G401 (cell line): ENCODE measurements at regions not wholly inside any gene's neighbourhood (a gene's known extent, or its start where the extent isn't known, plus 50 kb on each side); places are given as distances from the start of the nearest gene placed in this dataset.
A peak's percentile ranks its signal among the peaks of the same experiment; 100 is the strongest.

Experiments
- DNase-seq: peaks from one replicate; pipeline ENCODE4 v3.0.0-alpha.2; 2015; ENCODE audit warnings: low spot score
- in situ Hi-C: cut with HindIII; loops from 2 replicates; pipeline ENCODE4 v1.10.0; 2016; ENCODE audit warnings: low sequenced_read_pairs, mixed read lengths

GRCh38 chr2:147092266-147092665 is 752.6 kb upstream of the ACVR2A start:
- in situ Hi-C loops: no loop called here
- DNase-seq: no peak

- DNase-seq: no peak
- in situ Hi-C loops: no loop called here
Measured at GRCh38 chr2:147091448-147091847, 753.4 kb upstream of the ACVR2A start.

DNA sequence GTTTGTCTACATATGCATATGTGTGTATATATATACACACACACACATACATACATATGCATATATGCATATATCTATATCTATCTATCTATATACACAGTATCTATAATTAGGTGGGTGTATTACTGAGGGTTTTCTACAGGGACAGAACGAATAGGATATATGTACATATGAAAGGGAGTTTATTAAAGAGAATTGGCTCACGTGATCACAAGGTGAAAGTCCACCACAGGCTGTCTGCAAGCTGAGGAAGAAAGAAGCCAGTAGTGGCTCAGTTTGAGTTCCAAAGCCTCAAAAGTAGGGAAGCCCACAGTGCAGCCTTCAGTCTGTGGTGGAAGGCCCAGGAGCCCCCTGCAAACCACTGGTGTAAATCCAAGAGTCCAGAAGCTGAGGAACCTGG is 756.0 kb upstream of the ACVR2A start:
- in situ Hi-C loops: no loop called here
- no peak for DNase-seq

- no peak for DNase-seq
- in situ Hi-C loops: no loop called here
Measured at GRCh38 chr2:147086715-147087114, 758.1 kb upstream of the ACVR2A start.

GRCh38 chr2:147083664-147084063 is 761.2 kb upstream of the ACVR2A start:
- DNase-seq: no peak
- in situ Hi-C loops: no loop called here

- in situ Hi-C loops: no loop called here
- DNase-seq: peak; percentile 64
Measured at GRCh38 chr2:147082850-147083522, 761.8 kb upstream of the ACVR2A start.

DNA sequence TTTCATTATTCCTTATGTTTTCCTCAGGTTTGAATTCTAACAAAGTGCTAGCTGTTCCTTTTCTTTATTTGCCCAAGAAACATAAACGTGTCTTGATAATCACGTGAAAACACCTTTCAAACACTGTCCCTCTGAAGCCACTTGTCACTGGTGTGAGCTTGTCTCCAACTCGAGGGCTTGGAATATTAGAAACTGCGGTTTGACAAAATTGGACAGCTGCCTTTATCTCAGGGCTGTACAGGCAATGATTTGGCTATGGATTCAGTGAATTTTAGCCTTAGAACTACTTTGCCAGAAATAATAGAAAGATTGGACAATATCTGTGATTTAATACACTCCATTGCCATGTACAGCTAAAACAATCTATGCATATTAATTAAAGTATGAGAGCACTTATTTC is 763.0 kb upstream of the ACVR2A start:
- in situ Hi-C loops: no loop called here
- DNase-seq: no peak

GRCh38 chr2:147076634-147077033 is 768.2 kb upstream of the ACVR2A start:
- in situ Hi-C loops: no loop called here
- DNase-seq: no peak

DNA sequence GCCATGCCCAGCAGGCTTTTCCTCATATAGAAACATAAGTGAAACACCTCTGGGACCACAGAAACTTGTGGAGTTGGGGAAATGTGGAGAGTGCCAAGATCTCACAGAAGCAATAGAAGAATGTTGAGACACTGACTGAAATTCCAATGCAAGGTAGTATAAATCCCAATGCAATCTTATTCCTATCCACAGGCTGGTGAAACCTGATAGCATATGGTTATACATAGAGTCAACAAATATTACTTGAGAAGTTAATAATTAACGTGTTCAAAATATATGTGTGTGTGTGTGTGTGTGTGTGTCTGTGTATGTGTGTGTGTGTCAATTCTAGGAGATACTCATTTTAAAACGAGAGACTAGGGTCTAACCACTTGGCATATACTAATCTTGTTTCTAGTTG is 776.8 kb upstream of the ACVR2A start:
- DNase-seq: no peak
- in situ Hi-C loops: no loop called here

GRCh38 chr2:147067136-147067535 is 777.7 kb upstream of the ACVR2A start:
- in situ Hi-C loops: no loop called here
- DNase-seq: no peak

DNA sequence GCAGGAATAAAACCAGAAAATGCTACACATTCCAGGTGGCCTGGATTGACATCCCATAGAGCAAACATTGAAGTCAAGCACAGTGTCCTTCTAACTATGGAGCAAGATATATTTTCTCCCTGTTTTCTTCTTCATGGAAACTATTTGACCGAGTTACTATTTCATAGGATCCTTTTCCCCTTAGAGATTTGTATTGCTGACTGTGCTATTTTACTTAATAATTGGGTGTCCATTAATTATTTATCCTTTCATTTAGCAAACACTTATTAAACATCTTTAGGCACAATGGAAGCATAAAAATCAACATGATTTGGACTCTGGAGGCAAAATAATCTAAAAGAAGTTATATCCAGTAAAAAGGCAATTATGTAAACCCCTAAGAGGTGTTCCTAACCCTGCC is 782.8 kb upstream of the ACVR2A start:
- no peak for DNase-seq
- in situ Hi-C loops: no loop called here

DNA sequence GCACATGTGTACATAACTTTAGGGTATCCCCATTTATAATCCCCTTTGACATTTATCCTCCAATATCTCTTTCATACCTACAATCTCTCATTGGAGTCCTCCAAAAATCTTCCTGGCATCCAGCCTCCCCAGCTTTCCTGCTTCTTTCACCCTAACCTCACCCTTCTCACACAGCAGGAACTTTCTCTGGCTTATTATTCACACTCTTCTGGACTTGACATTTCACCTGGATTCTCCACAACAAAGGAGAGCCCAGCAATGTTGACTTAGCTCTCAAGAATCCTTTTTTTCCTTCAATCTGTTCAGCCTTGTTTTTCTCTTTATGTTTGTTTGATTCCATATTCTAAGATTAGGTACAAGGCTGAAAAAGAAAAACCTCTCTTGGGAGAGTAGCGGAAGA is 783.6 kb upstream of the ACVR2A start:
- in situ Hi-C loops: no loop called here
- no peak for DNase-seq

- DNase-seq: no peak
- in situ Hi-C loops: no loop called here
Measured at GRCh38 chr2:147057892-147058490, 786.8 kb upstream of the ACVR2A start.

GRCh38 chr2:147051814-147052213 is 793.0 kb upstream of the ACVR2A start:
- no peak for DNase-seq
- in situ Hi-C loops: no loop called here

- no peak for DNase-seq
- in situ Hi-C loops: no loop called here
Measured at GRCh38 chr2:147051248-147051647, 793.6 kb upstream of the ACVR2A start.

GRCh38 chr2:147049957-147050356 is 794.9 kb upstream of the ACVR2A start:
- no peak for DNase-seq
- in situ Hi-C loops: no loop called here

- no peak for DNase-seq
- in situ Hi-C loops: no loop called here
Measured at GRCh38 chr2:147046473-147046872, 798.4 kb upstream of the ACVR2A start.

DNA sequence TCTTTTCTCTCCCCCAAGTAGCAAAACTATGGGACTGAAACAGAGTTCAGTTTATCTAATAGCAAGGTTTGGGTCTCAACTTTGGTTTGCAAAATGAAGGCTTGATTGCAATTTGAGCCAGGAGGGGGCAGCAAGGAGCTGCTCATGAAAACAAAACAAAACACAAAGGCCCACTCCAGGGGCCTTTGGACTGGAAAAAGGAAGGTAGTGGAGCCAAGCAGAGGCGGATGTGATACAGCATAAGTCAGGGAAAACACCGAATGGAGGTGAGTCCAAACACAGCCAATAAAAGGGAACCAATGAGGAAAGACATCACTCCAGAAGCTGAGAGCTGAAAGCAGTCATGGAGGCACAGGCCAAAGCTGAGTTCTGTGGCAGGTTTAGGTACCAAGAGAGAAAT is 799.7 kb upstream of the ACVR2A start:
- DNase-seq: peak; percentile 17
- in situ Hi-C loops: no loop called here

- in situ Hi-C loops: no loop called here
Measured at GRCh38 chr2:147041121-147041494, 803.7 kb upstream of the ACVR2A start.

DNA sequence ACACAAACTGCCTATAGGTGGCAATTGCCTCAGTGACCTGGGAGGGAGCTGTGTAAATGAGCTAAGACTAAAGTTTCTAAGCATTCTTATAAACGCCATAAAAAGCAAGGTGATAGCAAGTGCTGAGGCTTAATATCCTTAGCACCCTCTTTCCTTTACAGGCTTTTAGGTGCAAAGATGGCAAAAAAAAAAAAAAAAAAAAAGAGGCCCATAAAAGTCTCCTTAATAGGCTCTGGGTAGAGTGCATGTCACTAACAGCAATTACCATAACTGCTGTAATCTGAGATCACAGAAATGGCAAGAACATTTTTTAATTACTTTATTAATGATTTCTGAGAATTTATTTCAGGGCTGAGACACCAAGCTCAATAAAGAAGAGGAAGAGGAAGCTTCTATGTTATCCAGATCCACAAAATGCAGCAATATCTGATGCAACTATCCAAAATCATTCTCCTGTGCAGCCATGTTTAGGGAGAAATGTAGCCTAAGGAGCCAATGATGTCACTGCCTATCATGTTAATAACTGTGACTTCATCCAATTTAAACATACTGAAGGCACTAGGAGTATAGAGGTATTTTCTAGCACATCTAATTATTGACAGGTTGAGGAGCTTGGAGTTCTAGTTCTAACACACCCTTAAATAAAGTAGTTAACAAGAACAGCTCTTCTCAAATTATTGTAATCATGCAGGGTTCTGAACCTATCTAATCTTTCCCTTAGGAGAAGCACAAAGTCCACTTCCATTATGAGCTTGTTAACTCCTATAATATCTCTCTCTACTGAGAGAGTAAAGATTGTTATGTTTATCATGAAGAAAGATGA is 804.3 kb upstream of the ACVR2A start:
- in situ Hi-C loops: no loop called here
- no peak for DNase-seq

More at GRCh38 chr2:147041121-147041494, 803.7 kb upstream of the ACVR2A start:
- no peak for DNase-seq
